ENCODE measurements at regions not wholly inside any gene's neighbourhood (a gene's known extent, or its start where the extent isn't known, plus 50 kb on each side); places are given as distances from the start of the nearest gene placed in this dataset.
A peak's percentile ranks its signal among the peaks of the same experiment; 100 is the strongest.
"Not testable (repeated sequence)": the region's sequence is repeated elsewhere in the genome, so short reads cannot be mapped to it uniquely, and the experiment has no call there.

DNA sequence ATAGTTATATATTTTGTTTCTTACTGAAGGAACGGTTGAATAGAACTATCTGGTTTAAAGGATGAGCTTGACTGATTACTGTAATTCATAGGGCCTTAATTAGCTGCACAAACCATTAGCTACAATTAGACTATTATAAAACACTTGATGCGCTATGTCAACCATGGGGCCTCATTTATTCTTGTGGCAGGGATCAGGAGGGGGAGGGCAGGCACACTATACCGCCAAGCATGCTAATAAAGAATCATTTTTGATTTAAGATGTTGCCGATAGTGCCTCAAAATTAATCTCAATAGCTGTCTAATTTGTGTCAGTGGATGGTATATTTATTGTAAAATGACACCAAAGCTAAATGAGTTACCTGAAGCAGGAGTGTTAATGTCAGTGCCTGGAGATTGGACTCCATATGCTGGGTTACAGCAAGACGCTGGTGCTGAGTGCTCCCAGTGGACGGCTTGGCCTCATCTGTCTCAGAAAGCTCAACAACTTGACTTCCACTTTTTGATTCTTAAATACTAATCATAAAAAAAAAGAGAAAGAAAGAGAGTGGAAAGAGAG, 1007.0 kb upstream of the CELF4 start:
- DNase-seq = no peak

DNA sequence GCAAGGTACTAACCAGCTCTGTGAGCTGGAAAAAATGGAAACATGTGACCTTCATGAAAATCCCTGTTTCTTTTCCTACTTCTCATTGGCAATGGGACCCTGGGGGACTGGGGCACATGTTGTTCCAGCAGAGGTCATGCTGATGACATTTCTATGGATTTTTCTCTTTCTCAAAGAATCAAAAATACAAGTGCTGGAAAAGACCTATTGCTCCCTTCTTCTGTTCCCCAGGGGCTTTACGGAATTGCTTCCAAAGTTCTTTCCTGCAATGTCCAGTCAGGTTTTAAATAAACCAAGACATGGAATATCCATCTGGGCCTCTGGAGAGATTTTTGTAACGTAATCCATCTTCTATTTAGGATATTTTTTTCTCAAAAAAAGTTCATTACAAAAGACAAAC, 1006.1 kb upstream of the CELF4 start:
- no peak for DNase-seq

- no peak for DNase-seq
These were observed 999.9 kb upstream of the CELF4 start for GRCh38 chr18:38565513-38565912.

DNA sequence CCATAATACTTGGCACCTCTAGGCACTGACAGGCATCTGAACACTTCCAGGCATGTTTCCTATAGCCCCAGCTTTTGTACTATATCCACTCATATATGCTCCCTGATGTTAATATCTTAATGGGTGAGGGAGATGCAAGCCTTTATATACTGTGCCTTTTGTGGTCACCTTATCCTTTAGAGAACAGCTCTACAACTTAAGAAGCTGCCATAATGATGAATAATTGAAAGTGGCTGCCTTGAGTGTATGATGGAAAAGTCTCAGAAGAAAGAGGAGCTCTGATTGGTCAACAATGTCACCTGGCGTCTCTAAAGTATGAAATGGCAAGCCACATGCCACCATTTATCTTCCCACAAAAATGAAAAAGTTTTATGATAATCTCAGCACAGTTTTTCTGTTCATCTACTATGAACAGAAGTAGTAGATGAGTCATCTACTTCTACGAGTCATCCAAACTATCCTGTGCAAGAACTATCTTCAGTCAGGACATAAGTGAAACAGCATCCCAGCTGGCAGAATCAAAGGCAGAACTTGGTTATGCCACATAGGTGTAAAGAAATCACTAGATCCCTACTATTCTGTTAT, 997.9 kb upstream of the CELF4 start:
- no peak for DNase-seq

- DNase-seq = no peak
These were observed 991.4 kb upstream of the CELF4 start for GRCh38 chr18:38557006-38557405.

GRCh38 chr18:38552732-38553321, 987.2 kb upstream of the CELF4 start:
- DNase-seq = no peak

- DNase-seq = no peak
These were observed 986.3 kb upstream of the CELF4 start for GRCh38 chr18:38551881-38552280.

- DNase-seq = peak in 1 of 2 experiments; percentile 39
These were observed 979.5 kb upstream of the CELF4 start for GRCh38 chr18:38545071-38545470.

- DNase-seq = no peak
These were observed 974.3 kb upstream of the CELF4 start for GRCh38 chr18:38539856-38540255.

- no peak for DNase-seq
These were observed 973.8 kb upstream of the CELF4 start for GRCh38 chr18:38539371-38539770.

GRCh38 chr18:38534073-38534472, 968.5 kb upstream of the CELF4 start:
- no peak for DNase-seq

GRCh38 chr18:38526922-38527321, 961.3 kb upstream of the CELF4 start:
- no peak for DNase-seq

- DNase-seq = no peak
These were observed 959.4 kb upstream of the CELF4 start for GRCh38 chr18:38525039-38525438.

DNA sequence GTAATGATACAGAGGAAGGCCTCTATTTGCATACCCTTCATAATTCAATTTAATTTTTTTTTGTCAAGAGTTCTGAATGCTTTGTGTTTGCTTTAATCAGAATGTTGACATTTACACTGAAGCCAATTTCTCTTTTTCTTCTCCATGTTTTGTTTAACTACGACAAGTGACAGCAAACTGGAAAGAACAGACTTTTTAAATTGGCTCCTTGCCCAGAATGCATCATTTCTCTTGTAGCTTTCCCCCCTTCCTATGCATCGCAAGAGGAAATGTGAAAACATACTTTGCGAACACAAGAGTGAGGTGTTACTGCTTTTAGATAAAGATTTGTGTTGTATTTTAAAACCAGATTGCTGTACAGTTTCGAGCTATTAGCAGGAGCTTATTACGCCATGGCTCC, 955.2 kb upstream of the CELF4 start:
- peak in 1 of 2 experiments; percentile 12 for DNase-seq

DNA sequence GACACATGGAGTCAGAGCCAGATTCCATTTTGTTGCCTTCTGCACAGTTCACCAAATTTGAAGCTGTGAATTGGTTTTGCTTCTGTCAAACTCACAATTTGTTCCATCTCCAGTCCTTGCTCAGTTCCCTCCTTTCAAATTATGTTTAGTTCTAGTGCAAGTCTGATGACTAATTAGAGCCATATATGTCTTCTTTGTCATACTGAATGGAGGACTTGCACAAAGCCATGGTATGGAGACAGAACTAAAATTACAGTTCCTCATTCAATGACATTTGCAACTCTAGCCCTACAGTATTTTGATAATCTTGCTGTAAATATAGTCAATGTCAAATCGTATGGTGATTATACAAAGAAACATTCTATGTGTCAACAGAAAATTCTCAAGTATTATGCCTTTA, 936.9 kb upstream of the CELF4 start:
- DNase-seq = no peak

DNA sequence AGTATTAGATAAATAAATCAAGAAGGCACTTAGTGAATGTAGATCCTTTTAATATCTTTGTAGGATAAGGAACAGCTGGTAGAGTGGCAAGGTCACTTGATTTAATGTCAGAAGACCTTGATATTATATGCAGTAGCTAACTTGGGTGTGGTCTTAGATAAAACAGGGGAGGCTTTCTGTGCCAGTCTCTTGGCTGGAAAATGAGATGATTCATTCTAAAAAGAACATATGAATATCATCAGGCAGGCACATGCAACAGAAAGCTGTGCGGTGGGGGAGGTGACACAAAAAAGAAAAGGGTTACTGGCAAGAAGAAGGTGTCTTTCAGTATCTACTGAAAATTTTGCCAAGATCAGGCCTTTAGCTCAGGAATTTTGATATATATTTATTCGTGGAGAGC, 931.7 kb upstream of the CELF4 start:
- DNase-seq = no peak

DNA sequence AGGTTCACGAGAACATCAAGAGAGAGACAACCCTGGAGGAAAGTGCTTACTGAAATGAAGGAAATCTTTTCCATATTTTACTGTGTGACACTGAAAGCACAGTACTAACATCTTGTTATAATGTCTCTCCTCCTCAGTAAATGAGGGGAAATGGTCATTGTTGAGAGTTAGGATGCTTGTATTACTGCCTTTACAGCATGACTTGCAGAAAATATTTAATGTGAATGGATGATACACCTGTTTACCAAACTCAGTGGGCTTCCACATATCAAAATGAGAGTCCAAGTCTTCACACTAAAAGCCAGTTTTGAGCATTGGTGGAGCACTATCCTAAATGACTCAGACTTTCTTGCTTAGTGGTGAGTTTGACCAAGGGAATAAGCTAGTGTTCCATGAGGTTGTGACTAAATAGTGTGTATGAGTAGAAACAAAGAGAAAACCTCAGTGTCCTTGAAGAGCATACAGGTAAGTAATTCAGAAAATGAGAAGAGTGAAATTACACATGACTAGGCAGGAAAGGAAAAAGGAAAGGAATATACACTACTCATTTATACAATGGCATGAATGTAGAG, 930.7 kb upstream of the CELF4 start:
- DNase-seq = no peak

DNA sequence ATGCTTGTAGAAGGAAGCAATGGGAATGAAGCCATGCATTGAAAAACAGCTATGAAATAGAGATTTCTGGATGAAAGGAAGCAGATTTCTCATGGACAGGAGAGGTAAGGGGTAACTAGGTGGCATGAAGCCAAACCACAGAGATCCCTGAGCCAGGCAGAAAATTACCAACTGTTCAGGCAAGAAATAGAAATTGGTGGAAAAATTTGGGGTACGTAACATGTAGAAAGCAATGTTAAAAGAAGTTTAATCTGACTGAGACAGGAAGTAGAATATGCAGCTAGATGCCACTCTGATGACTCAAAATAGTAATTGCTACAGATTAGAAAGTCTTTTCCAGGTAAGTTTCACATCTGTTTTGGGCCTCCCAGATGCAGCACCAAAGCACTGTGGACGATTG, 928.5 kb upstream of the CELF4 start:
- DNase-seq = no peak

- DNase-seq = no peak
These were observed 925.6 kb upstream of the CELF4 start for GRCh38 chr18:38491195-38491594.

DNA sequence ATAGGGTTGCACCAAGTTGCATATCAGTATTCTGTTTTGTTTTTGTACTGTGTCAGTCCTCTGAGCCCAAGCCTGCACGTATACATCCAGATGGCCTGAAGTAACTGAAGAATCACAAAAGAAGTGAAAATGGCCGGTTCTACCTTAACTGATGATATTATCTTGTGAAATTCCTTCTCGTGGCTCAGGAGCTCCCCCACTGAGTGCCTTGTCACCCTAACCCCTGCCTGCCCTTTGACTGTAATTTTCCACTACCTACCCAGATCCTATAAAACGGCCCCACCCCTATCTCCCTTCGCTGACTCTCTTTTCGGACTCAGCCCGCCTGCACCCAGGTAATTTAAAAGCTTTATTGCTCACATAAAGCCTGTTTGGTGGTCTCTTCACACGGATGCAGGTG, 924.1 kb upstream of the CELF4 start:
- not testable (repeated sequence) for DNase-seq

DNA sequence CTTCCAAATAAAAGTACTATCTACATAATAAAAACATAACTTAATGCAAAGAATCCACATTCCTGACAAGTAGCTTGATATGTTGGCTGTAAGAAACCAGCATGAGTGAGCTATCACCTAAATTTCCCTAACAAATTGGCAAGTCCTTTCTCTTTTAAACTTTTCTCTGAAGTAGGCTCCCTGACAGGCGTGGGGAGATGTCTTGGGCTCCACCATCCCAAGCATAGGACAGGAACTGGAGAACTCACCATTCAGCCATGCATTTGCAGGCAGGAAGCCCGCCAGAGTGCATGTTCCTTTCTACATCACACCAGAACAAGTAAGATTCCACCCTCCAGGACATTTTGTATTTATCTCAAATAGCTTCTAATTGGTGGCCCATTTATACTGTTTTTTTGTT, 921.9 kb upstream of the CELF4 start:
- DNase-seq = no peak

- DNase-seq = no peak
These were observed 917.7 kb upstream of the CELF4 start for GRCh38 chr18:38483326-38483725.

GRCh38 chr18:38481576-38481975, 916.0 kb upstream of the CELF4 start:
- DNase-seq = no peak

GRCh38 chr18:38475686-38476085, 910.1 kb upstream of the CELF4 start:
- DNase-seq = no peak

DNA sequence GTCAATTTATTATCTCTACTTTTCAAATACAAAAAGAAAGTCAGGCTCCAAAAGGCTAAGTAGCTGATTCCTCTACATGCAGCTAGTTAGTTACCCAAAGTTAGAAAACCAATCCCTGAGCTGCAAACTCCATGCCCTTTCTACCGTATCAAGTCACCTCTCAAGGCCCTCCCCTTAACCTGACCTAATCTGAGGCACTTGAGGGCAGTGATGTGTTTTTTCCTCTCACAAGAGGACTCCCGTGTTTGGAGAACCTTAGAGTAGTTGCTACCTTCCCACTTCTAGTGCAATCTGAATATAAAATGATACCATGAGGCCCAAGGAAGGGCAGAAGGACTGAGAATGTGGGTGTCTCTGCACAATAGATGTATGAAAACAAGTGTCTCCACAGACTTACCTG, 907.9 kb upstream of the CELF4 start:
- DNase-seq = no peak
